ENCODE measurements at regions not wholly inside any gene's neighbourhood (a gene's known extent, or its start where the extent isn't known, plus 50 kb on each side); places are given as distances from the start of the nearest gene placed in this dataset.
"Not testable (repeated sequence)": the region's sequence is repeated elsewhere in the genome, so short reads cannot be mapped to it uniquely, and the experiment has no call there.

DNA sequence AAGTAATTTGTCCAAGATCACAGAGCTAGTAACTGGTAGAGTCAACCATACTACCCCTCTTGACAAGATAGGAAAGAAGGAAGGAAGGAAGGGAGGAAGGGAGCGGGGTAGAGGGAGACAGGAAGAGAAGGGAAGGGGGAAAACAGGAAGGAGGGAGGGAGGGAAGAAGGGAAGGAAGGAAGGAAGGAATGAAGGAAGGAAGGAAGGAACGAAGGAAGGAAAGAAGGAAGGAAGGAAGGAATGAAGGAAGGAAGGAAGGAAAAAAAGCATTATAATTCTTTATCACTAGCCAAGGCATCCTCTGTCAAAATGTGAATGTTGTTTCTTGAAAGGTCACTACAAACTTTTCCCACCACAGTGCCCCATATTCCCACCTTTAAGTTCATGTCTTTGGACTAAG lies 223.6 kb downstream of the SHQ1 start:
- no peak for DNase-seq

DNA sequence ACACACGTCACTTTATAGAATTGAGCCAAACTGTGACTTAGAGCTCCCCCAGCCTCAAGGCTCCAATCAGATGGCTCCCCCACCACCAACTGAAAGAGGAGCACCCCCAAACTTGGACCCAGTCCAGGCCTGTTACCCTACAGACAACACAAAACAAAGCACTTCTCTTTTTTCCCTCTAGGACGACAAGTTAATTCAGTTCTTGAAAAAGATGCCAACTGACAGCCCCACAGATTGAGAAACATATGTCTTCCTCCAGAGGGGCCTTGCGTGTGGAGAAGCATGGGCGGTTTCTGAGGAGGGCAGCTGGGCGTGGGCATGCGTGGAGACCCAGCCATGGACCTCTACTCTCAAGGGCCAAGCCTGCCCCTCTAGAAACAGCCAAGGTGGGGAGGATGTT lies 229.5 kb downstream of the SHQ1 start:
- no peak for DNase-seq

DNA sequence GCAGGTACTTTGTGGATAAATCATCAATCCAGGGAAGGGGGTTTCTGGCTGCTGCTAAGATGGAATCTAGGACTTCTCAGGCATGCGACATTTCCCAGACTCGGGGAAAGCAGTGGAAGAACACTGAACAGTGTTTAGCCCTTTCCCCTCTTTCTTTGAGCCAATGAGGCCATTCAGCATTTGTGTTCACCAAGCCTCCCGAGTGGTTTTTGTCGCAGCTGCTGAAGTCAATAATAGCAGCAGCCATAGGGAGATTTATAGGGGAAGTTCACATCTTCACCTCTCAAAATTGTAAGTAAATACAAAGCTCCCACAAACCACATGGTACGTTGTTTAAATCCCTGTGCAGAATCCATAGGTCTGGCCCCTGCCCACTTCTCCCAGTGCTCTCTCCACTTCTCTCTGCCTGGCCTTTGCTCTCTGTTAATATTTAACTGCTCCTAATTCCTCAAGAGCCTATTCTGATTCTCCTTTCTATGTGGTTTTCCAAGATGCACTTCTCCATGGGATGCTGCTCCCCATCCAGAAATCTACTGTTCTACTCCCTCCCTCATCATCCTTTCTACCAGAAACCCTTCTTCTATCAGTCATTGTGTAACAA lies 230.7 kb downstream of the SHQ1 start:
- DNase-seq: no peak

DNA sequence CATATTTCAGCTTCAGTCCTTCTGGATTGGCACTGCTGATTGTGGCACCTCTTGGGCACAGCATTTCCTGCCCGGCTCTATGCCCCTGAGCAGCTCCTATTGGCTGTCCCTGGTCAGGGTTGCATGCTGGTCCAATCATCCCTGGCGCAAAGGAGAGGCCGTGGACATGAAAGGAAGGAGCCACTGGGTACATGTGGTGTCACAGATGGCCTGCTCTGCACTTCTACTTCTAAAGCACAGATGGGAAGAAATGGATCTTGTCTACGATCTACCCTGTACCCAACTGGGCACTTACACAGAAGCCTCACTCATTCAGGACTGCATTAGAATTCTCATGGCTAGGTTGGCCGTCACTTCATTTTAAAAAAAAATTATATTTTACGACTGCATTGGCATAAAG lies 232.5 kb downstream of the SHQ1 start:
- no peak for DNase-seq

DNA sequence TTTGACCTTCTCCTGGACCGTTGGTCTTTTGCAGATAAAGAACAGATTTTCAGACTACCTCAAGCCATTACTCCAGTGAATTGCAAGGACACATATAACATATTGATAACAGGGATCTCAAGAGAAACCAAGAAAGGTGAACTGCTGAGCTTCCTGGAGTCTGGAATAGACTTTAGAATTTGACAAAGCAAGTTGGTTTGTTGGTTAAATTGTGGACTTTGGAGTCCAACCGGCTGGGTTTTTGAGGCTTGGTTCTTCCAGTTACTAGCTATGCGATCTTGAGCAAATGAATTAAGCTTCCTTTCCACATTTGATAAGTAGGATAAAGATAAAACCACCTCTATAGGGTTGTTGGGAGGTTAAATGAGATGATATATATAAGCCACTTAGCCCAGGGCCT lies 233.1 kb downstream of the SHQ1 start:
- DNase-seq: no peak

DNA sequence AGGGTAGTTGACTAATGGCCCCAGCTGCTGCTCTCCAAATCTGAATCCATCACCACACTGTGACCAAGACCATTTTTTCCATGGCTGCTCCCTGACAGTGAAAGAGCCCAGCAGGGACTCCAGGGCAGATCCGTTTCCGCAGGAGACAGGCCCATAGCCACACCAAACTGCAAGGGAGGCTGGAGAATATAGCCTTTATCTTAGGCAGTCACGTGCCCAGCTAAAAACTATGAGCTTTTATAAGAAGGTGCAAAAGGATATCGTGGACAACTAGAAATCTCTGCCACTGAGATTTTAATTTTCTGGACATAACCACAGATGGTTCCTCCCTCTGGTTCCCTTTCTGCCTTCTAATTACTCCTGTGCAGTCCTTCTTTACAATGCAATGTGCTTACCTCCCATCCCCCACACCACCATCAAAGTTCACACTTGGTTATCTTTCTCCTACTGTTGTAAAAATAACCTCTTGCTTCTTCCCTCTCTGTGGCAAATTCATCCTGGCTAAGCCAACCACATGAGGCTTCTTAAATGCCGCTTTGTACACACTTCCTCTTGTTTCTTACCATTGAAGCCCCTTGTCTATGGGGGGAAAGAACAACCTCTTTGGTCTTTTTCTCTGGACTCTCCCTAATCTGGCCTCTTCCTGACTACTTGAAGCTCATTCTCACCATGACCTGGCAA lies 233.7 kb downstream of the SHQ1 start:
- no peak for DNase-seq

DNA sequence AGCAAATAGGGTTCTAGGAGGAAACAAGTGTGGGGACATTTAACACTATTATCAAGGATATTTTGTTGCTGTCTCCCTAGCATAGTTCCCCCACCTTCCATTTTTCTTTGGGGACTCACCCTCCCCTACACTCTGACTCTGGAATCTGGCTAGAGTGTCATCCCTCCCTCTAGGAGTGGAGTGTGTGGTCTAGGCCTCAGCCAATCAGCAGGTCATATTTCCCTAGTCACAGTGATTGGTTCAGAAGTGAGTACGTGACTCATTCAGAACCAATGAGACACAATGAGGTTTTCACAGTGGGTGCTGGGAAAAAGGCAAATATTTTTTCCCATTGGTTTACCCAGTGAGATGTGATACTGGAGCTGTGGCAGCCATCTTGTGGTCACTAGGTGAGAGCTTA lies 234.4 kb downstream of the SHQ1 start:
- no peak for DNase-seq

DNA sequence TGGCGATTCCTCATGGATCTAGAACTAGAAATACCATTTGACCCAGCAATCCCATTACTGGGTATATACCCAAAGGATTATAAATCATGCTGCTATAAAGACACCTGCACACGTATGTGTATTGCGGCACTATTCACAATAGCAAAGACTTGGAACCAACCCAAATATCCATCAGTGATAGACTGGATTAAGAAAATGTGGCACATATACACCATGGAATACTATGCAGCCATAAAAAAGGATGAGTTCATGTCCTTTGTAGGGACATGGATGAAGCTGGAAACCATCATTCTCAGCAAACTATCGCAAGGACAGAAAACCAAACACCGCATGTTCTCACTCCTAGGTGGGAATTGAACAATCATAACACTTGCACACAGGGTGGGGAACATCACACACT lies 239.1 kb downstream of the SHQ1 start:
- not testable (repeated sequence) for DNase-seq

DNA sequence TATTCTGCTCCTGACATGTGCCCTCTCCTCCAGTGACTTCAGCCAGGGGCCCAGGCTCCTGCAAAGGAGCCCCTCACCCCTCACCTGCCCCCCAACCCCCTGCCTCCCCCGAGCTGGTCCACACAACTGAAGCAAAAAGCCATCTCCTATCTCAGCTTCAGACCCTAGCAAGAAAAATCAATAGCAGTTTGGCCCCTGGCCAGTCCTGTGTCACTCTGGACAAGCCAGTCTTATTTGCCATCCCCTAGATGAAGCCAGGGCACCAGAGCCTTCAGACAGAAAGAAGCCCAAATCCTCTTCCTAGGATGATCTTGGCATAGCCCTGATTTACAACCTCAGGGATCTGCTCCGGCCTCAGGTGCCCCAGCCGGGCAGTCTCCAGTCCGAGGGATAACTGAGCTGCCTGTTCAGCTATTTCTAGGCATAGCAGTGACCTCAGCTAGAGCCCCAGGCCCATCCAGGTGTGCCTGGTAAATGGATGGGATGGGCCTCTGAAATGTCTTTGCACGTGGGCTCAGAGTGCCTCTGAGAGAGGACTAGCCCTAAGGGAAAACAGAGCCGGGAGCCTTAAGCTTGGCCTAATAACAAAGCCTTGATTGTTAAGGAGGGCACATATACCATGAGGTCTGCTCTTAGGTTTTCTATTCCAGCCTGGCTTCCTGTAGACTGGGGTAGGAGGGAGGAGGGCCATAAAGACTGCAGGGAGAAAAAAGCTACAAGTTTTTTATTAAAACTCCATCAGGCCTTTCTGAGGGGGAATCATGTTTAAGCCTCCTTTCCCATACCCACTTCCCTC lies 242.0 kb downstream of the SHQ1 start:
- DNase-seq: no peak

DNA sequence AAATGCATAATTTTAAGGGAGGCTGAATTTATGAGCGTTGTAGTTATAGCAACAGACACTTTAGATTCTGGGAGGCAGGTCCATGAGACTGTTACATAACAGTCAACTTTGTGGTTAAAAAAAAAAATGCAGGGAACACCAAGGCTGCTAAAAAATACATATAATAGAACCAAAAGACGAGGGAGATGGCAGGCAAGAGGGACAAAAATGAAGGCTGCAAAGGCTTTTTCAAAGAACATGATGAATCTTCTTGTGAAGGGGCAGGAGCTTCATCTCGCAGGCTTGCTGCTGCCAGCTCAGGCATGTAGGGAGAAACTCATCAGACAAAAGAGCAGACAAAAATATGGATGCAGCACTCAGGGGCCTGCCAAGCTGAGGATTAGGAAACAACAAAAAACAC lies 243.9 kb downstream of the SHQ1 start:
- no peak for DNase-seq

DNA sequence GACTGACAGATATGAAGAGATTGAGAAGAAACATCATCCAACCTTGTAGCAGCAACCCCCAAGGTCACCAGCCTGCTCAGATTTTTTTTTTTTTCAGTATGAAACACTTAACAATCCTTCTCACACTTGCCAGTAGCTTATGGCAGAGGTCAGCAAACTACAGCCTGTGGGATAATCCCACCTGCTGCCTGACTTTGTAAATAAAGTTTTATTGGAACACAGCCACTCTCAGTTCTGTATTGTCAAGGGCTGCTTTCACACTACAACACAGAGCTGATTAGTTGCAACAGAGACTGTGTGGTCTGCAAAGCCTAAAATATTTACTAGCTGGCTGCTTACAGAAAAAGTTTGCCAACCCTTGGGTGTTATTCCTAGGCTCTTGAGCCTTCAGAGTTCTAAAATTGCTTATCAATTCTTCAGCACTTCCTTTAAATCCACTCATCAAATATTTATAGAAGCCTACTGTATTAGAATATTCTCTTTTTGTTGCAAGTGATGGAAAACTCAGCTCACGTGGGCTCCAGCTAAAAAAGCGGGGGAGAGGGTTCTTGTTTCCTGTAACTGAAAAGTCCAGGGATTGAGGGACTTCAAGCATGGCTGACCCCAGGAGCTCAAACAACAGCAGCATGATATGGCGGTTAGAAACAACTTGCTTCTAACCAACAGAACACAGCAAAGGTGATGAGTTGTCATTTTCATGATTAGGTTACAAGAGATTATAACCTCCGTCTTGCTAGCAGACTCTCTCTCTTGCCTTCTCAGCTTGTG lies 246.1 kb downstream of the SHQ1 start:
- DNase-seq: no peak

DNA sequence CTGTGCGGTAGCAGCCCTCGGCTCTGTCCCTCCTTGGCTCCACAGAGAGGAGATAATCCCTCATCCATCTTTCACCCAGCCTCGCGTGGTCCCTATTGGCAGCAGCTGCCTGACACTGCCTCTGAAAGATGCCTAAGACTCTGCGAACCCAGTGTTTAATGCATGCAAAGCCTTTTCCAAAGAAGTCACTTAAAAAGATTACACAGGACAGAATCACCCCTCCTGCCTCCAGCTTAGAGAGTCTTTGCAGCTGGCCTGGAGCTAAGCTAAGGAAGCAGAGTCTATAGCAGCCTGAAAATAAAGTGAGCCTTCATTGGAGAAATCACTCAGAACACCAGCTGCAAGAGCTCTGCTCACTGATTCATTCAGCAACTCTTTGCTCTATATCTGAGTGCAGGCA lies 247.2 kb downstream of the SHQ1 start:
- DNase-seq: no peak

DNA sequence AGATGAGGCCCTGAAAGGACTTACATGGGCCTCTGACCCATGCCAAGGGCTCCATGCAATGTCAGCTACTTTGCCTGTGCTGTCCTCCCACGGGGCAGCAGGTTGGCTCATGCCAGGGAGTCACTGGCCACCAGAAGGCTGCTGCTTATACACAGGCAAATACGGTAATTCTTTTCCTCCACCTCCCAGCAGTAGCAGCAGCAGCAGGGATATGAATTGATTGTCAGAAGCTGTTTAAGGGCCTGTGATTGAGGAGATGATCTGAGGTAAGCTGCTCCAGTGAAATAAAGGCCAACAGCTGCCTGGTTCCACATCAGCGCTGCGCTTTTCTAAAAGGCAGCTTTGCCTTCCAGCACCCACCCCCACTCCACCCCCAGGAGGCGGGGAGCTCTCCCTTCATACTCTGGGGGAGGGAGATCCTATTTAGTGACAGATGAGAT lies 250.5 kb downstream of the SHQ1 start:
- no peak for DNase-seq

DNA sequence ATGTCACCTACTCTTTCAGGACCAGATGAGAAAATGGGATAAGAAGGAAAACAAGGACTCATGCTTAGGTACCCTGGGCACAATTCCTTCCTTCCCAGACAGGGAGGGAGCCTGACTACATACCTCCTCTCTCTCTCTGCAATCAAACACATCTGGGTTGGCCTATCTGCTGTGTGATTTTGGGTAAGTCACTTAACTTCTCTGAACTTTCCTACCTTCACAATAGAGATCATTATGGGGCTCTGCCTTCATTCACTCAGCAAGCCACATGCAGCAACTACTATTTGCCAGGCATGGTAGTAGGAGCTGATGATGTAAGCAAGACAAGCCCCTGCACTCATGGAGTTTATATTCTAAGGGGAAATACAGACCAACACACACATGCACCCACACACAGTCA lies 251.2 kb downstream of the SHQ1 start:
- no peak for DNase-seq

DNA sequence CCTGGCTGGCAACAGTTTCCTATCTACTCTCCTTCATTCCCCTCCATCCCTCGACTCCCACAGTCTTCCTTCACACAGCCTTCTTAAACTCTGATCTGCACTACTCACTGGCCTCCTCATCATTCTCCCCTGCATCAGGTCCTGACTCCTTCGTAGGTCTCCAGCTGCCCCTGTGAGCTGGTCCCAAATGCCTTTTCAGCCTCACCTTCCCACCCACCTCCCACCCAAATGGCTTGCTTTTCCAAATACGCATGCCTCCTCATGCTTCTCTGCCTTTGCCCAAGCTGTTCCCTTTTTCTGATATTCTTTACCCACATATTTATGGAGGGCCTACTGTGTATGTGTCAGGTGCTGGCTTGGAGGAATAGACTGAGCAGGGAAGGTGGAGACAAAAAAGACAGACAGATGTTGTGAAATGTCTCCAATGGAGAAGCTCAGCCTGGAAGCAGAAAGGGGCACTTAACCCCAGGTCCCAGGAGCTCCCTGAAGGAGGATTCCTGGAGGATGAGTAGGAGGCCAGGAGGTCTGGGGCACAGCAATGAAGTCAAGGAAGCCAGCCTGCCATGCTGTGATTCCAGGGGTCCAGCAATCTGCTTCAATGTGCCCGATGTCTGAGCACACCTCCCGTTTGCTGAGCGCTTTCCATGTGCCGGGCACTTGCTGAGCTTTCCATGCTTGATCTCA lies 252.2 kb downstream of the SHQ1 start:
- DNase-seq: no peak

DNA sequence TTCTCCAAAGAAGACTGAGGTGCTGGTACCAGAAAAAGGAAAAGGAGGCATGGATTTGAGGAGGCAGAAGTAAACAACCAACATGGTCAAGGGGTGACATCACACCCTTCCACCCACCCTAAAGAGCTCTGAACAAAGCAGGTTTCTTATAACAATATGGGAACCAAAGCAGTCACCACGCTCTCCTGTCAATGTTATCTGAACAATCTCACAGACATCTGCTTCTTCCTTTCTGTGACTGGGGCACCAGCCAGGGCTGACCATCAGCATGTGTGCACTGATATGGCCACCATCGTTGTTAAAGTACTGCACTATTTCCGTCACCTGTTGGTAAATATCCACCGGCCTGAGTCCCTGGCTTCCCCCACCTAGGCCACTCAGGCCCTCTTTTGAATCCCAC lies 252.9 kb downstream of the SHQ1 start:
- DNase-seq: no peak

DNA sequence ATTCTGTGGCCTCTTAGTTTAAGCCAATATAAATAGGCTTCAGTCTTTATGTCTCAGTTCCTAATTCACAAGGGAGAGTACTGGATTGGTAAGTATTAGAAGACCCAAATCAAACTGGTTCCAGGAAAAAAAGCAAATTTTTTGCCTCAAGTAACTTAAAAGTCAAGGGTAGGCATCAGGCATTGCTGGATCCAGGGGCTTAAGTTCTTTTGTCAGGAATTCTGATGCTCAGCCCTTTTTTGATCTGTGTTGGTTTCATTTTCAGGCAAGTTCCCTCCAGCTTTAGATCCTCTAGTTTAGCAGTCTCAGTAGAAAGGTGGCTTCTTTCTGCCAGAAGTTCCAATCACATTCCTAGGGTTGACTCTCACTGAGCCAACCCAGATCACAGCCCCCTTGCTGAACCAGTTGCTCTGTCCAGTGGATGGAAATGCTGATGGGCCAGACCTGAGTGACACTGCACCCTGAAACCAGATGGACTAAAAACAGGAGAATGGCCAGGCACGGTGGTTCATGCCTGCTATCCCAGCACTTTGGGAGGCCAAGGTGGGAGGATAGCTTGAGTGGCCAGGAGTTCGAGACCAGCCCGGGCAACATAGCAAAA lies 253.5 kb downstream of the SHQ1 start:
- no peak for DNase-seq

DNA sequence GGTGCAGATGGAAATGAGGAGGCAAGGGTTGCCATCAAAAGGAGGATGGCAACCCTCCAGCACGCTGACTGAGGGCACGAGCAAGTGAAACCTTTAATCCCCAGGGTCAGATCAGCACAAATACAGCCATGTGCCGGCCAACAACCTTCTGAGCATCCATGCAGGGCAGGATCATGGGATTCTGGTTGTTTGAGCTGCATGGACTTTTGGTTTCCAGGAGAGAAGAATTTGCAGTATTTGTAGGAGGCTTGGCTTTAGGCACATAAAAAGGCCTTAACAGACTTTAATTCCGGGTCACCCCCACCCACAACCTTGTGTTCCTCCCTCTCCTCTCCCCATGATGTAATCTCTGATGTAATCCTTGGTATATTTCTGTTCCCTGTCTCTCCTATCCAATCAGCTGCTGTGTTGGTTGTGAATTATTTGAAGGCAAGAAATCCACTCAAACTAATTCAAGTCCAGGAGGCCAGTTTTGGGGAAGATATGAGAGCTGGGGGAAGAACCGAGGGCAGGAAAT lies 254.3 kb downstream of the SHQ1 start:
- no peak for DNase-seq

DNA sequence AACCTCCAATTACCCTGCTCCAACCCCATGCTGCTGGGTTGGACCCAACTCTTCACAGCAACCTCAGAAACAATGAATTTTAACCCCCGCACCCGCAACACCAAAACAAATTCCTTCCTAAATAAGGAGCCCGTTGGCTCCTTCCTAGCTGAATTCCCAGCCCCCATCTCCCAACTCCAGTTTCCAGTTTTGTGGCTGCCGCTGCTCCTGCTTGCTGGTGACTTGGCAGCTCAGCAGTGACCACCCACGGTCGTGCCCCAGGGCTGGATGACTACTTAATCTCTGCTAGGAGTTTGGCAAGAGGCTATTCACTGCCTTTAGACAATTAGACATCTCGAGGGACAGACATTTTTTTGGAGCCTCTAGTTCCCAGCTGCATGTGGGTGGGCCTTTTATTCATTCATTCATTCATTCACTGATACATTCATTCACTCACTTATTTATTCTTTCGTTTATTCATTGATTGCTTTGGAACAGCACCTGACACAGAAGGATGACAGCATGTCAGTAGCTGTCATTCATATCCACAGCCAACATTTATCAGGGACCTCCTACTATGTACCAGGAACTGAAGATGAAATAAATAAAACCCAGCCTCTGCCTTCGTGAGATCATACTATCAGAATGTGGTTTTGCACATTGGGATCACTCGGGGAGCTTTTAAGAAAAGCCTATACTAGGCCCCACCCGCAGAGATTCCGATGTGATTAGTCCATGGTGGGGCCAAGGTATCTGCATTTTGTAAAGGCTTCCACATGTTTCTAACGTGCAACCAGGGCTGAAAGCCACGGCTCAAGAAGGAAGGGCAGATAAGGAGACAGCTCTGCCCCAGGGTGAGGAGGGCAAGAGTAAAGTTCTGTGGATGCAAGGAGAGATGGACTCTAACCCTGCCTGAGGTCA lies 256.5 kb downstream of the SHQ1 start:
- DNase-seq: no peak

DNA sequence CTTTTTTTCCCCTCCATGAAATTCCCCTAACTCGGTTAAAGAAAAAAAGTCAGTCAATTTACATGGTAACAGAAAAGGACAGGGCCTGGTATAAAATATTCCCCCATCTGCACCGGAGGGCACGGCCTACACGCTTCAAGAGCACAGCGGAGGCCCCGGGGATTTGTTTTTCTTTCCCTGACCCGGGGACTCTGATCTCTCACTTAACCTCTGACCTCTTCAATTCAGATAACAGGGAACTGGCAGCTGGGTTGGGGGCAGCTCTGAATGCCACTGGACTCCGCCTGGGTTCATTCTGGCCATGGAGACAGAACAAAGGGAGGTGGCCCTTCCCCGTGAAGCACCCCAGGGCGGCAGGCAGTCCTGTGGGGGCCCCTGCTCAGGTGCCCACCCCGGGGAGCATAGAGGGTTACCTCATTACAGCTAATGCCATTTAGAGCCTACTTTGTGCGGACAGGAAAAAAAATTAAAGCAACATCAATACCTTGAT lies 257.5 kb downstream of the SHQ1 start:
- no peak for DNase-seq

DNA sequence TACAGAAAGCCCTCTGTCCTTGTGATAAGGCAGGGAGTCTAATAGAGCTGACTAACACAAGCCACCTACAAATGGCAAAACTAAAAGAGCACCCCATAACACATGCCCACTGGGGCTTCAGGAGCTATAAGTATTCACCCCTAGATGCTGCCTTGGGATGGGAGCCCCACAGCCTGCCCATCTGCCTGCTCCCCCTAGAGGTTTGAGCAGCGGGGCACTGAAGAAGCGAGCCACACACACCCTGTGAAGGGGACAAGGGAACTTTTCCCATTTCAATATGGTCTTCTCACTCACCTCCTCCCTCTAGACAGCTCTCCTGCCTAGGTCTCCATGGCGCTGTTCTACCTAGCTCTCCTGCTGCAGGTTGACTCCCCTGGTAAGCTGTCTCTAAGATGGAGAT lies 261.0 kb downstream of the SHQ1 start:
- no peak for DNase-seq

Data from NCI-H1930 (cell line).